ENCODE measurements at regions not wholly inside any gene's neighbourhood (a gene's known extent, or its start where the extent isn't known, plus 50 kb on each side); places are given as distances from the start of the nearest gene placed in this dataset.

- peak; percentile 23 for DNase-seq
These were observed 505.9 kb upstream of the MANEA start for GRCh38 chr6:95071464-95071863.

DNA sequence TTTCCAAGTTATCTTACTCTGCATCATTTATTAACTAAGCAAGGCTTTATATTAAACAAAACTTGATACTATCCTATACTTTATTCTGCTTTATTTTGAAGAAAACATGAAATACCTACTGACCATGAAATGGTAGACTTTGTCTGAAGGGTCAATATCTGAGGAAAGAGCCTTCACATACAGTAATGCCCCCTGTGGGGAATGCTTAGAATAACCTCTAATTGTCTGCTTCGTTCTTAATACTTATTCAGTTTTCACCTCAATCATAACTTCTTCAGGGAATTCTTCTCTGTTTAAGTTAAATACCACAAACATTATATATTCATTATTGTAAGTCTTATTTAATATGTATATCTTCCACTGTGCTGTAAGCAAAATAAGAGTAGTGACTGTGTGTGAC is 498.9 kb upstream of the MANEA start:
- no peak for DNase-seq

- DNase-seq, result no peak
These were observed 496.1 kb upstream of the MANEA start for GRCh38 chr6:95081231-95081630.

DNA sequence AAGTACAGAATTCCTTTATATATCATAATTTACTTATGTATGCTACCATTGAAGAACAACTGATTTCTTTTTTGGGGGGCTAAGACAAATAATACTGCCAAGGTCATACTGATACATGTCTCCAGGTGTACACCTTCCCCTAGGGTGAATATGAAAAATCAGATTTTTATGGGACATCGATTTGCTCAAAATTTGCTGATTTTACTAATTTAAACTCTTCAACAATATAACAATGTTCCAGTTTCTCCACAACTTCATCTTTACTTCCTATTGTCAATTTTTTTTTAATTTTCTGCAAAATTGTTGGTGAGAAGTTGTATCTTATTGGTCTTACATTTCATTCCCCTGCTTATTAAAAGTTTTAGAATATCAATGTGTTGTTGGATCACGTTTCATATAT is 495.4 kb upstream of the MANEA start:
- DNase-seq, result no peak

DNA sequence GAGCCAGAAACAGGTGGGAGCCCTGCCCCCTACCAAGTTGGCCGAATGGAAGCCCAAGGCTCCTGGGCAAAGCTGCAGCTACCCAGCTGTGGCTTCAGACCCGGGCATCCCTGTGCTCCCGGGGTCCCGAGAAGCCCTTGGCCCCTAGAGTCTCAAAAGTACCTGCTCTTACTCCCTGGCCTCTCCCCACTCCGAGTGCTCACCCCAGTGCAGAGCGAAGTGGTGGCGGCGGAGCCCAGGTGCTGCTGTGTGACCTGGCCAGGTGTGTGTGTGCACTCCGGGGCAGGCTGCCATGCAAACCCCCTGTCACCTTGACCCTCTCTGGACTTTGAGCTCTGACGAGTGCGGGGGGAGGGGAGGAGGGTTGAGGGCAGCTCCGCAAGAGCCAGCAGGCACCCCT is 493.8 kb upstream of the MANEA start:
- DNase-seq, result no peak

DNA sequence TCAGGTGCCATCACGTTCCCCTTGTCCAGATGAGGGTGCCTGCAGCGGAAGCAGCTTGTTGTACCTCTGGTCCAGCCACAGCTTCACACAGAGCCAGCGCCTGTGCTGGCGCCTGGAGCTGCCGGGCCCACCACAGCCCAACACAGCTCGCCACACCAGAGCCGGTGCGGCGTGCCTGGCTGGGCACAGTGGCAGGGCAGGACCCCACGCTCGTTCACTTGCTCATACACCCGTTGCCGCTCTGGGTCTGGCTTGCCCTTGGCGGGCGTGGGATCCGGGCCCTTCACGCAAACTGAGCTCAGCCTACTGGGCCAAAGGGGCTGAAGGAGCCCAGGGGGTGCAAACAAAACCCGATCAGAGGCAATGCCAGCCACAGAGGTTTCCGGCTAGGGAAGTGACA is 492.5 kb upstream of the MANEA start:
- DNase-seq, result no peak

- DNase-seq, result peak; percentile 93
These were observed 489.8 kb upstream of the MANEA start for GRCh38 chr6:95087394-95088097.

DNA sequence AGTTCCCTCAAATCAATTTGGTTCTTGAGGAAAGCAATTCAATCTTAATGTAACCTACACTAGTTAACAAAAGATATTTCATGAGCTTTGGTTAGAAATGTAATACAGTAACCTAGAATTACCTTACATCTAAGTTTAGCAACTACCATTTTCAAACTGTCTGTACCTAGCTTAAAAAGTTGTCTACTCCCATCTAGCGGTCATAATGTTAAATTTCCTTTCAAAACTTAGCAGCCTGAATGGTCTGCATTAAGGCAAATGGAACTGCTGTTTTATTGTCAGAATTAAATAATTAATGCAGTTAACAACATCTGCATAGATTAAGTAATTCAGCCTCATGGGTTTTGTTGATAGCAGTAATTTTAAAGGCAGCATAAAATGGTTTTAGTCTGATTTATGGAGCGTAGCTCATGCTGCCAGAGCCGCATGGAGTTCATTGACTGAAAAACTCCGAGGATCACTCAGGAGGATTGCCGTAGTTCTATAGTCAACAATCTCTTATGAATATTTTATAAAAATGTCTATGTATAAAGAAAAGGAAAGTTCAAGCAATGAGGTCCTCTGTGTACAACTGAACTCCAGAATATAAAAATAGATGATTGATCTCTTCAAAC is 485.4 kb upstream of the MANEA start:
- DNase-seq, result peak; percentile 84

DNA sequence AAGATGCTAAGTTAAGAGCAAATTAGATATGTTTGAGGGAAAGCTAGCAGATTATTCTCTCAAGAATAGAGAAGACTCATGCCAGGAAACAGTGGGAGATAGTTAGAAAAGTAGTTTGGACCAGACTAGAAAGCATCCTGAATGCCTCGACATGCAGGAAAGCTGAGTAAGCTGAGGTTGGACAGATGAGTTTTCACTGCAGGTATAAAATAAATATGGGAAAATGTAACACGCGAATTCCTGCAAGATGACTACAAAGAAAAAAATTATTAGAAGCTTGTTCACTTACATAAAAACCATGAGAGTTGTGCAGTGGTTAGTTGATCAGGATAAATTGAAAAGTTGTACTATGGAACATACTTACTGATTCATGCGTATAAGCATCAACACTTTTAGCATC is 484.2 kb upstream of the MANEA start:
- no peak for DNase-seq

DNA sequence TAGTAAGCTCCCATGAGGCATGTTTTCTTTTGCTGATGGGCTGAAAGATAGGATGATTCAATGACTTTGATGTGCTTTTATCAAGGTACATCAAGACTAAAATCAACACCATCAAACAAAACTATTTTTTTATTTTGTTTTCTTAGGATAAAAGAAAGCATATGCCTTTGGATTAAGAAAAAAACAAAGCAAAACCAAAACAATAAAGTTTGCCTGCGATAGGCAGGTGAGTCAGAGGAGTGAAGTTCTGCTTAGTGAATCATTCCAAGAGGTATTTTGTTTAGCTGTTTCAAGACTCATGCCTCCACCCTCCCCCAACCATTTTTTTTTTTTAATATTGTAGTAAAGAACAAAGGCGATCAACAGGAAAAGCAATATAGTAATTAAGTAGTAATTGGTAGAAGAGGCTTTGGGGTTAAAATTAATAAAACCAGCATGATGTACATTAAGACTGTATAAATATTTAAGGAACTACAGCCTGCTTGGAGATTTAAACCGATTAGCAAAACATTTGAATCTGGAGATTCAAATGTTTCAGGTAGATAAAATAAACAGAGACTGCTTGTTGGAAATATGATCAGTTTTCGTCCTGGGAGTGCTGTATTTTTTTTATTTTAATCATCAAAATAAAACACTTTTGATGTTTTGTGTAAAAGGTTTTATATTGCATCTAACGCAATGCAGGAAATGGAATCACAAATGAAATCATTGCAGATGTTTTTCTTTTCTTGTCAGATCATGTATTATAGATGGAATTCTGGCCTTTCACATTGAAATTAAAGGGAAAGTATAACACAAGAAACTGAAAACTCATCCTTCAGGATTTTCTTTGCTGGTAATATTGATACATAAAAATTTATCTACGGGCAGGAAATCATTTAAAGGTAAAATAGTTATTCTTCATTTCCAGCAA is 482.3 kb upstream of the MANEA start:
- DNase-seq, result no peak

- no peak for DNase-seq
These were observed 481.5 kb upstream of the MANEA start for GRCh38 chr6:95095855-95096254.

DNA sequence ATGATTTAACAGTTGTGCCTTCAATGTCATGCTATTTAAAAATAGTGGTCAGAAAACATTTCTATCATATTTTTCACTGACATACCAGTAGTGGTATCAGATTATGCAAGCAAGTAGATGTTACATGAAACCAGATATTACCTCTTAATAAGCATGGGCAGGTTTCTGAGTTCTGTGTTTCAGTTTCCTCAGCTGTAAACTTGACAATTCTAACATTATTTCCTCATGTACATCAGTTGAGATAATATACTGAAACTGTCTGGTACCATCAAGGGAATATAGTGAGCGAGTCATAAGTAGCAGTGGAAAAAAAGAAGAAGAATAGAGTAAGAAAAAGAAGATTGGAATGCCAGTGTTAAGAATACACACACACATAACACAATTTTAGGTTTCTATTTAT is 477.9 kb upstream of the MANEA start:
- DNase-seq, result no peak

- no peak for DNase-seq
These were observed 468.1 kb upstream of the MANEA start for GRCh38 chr6:95109212-95109611.

GRCh38 chr6:95110767-95111166 is 466.6 kb upstream of the MANEA start:
- no peak for DNase-seq

- no peak for DNase-seq
These were observed 460.1 kb upstream of the MANEA start for GRCh38 chr6:95117236-95117635.

GRCh38 chr6:95119927-95120326 is 457.4 kb upstream of the MANEA start:
- DNase-seq, result peak; percentile 52

GRCh38 chr6:95120984-95121383 is 456.4 kb upstream of the MANEA start:
- DNase-seq, result peak; percentile 34

DNA sequence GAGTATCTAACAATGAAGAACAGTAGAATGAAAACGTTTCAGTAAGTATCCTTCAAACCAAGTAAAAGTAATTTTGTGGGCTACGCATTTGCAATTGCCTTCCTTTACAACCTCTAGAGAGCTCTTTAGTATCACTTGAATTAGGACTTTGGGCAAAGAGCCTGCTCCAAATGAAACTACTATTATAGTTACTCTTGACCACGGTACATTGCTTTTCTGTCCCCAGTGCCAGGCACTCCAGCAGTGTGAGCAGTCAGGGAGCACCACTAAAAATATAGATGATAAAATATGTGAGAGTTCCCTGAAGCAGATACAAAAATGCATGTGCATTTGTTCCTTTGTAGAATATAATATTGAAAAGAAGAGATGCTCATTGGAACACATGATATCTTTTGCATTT is 450.1 kb upstream of the MANEA start:
- no peak for DNase-seq

DNA sequence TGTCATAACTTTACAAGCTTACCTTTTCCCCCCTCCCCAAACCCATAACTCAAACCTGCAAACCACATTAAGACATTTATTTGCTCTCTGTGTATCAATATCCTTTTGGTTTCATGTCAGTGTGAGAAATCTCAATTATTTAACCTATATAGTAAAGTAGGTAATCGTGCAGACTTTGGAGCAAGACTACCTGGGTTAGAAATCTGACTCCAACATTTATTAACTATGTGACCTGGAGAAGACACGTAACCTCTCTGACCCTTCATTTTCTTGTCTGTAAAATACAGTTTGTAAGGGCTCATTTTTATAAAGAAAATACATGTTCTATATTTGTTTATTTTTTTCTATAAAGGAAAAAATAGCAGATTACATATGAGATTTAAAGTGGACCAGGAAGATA is 448.9 kb upstream of the MANEA start:
- DNase-seq, result no peak

DNA sequence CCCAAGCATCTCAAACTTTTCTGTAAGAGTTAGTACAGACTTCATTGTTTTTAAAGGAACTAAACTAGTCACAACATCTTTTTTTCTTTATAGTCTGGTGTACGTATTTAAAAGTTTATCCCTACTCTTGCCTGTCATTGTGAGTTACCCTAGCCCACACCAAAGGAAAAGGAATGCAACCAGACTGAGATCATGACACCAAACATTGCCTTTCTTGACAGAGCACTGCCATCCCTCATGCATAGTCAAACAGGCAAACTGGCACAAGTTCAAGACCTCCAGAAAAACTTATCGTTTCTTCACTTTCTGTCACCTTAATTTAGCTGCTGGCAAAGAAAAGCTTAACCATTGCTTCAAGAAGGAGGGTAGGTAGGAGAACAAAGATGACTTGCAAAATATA is 448.4 kb upstream of the MANEA start:
- DNase-seq, result no peak

GRCh38 chr6:95133578-95133977 is 443.8 kb upstream of the MANEA start:
- peak; percentile 30 for DNase-seq

DNA sequence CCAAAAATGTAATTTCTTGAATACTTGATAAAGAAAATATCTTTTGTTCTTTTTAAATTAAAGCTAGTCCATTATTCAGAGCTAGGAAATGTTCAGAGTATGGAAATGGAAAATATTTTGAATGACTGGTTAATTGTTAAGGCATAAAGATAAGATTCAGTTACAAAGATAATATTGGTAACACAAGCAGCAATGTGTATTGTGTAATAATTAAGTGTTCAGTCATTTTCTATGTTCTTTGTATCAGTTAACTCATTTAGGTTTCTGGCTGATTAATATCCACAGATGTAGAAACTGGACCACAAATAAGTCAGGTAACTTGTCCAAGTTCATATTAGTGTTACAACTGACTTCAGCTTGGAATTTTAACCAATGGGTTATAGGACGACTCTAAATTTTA is 442.2 kb upstream of the MANEA start:
- no peak for DNase-seq

- no peak for DNase-seq
These were observed 435.2 kb upstream of the MANEA start for GRCh38 chr6:95142101-95142500.
